Stimulated activated CD8-positive, alpha-beta memory T cell treated with anti-CD3 and anti-CD28 coated beads, Interleukin-4, amount 100 ng/mL, for 24 hours (primary cell): ENCODE measurements at regions not wholly inside any gene's neighbourhood (a gene's known extent, or its start where the extent isn't known, plus 50 kb on each side); places are given as distances from the start of the nearest gene placed in this dataset.

Experiments used
- DNase-seq: peaks from one replicate; pipeline ENCODE4 v3.0.0-alpha.2; 2020; ENCODE audit warnings: low read depth

- DNase-seq: no peak
Observed at GRCh38 chr13:78779608-78780007, 120.7 kb upstream of the OBI1 start.

GRCh38 chr13:78777976-78778375 is 119.0 kb upstream of the OBI1 start:
- no peak for DNase-seq

GRCh38 chr13:78777396-78777795 is 118.4 kb upstream of the OBI1 start:
- no peak for DNase-seq

GRCh38 chr13:78772933-78773332 is 114.0 kb upstream of the OBI1 start:
- DNase-seq: no peak

- DNase-seq: no peak
Observed at GRCh38 chr13:78770601-78771000, 111.6 kb upstream of the OBI1 start.

- no peak for DNase-seq
Observed at GRCh38 chr13:78768950-78769349, 110.0 kb upstream of the OBI1 start.

- DNase-seq: no peak
Observed at GRCh38 chr13:78764665-78765064, 105.7 kb upstream of the OBI1 start.

GRCh38 chr13:78762825-78763224 is 103.9 kb upstream of the OBI1 start:
- no peak for DNase-seq

- DNase-seq: no peak
Observed at GRCh38 chr13:78759704-78760103, 100.7 kb upstream of the OBI1 start.

- DNase-seq: no peak
Observed at GRCh38 chr13:78758549-78758948, 99.6 kb upstream of the OBI1 start.

- DNase-seq: no peak
Observed at GRCh38 chr13:78753435-78753834, 94.5 kb upstream of the OBI1 start.

GRCh38 chr13:78750735-78751134 is 91.8 kb upstream of the OBI1 start:
- DNase-seq: no peak

- no peak for DNase-seq
Observed at GRCh38 chr13:78743973-78744372, 85.0 kb upstream of the OBI1 start.

GRCh38 chr13:78742659-78743058 is 83.7 kb upstream of the OBI1 start:
- no peak for DNase-seq

- DNase-seq: no peak
Observed at GRCh38 chr13:78736142-78736541, 77.2 kb upstream of the OBI1 start.

GRCh38 chr13:78732445-78733017 is 73.6 kb upstream of the OBI1 start:
- DNase-seq: no peak

- DNase-seq: no peak
Observed at GRCh38 chr13:78722700-78723099, 63.7 kb upstream of the OBI1 start.

- no peak for DNase-seq
Observed at GRCh38 chr13:78719367-78719766, 60.4 kb upstream of the OBI1 start.

GRCh38 chr13:78714717-78715116 is 55.8 kb upstream of the OBI1 start:
- no peak for DNase-seq

GRCh38 chr13:78712831-78713230 is 53.9 kb upstream of the OBI1 start:
- DNase-seq: no peak

GRCh38 chr13:78709028-78709427 is 50.1 kb upstream of the OBI1 start:
- no peak for DNase-seq
